SU-DHL-6 (cell line): ENCODE measurements at regions not wholly inside any gene's neighbourhood (a gene's known extent, or its start where the extent isn't known, plus 50 kb on each side); places are given as distances from the start of the nearest gene placed in this dataset.

ENCODE experiments used
- EZH2phosphoT487 ChIP-seq: fragments of 200-600 bp; sonication (generic), shearing (Covaris generic); conservative IDR thresholded peaks from 2 replicates; pipeline ENCODE4 v1.6.1; 2018; ENCODE audit warnings: mild to moderate bottlenecking, antibody characterized with exemption, low read length, moderate library complexity, mixed read lengths
- TF ChIP-seq, protein P1 (sequence below): fragments of 200-600 bp; sonication (generic); IDR thresholded peaks from one replicate; pipeline ENCODE4 v1.5.1; 2017; ENCODE audit warnings: antibody characterized with exemption, mild to moderate bottlenecking, low read length, moderate library complexity; ENCODE audit not compliant: insufficient read depth, poor library complexity, severe bottlenecking

DNA sequence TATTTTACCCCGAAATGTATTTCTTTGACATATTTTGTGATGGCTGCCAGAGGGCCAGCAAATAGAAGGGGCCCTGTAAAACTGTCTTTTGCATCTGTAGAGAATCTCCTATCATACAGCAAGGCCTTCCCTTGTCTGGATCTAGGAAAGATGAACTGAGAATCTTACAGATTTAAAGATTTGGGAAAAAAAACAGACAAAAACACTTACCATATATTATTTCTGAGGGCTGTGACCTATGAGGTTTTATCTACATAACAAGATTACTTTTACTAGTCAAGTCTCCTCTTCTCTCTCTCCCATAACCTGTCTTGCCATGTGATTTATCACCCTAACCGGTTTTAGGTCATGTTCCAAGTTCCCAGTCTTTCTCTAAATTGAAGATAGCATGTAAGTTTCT lies 599.2 kb upstream of the CDH6 start:
- TF ChIP-seq, protein P1, sequence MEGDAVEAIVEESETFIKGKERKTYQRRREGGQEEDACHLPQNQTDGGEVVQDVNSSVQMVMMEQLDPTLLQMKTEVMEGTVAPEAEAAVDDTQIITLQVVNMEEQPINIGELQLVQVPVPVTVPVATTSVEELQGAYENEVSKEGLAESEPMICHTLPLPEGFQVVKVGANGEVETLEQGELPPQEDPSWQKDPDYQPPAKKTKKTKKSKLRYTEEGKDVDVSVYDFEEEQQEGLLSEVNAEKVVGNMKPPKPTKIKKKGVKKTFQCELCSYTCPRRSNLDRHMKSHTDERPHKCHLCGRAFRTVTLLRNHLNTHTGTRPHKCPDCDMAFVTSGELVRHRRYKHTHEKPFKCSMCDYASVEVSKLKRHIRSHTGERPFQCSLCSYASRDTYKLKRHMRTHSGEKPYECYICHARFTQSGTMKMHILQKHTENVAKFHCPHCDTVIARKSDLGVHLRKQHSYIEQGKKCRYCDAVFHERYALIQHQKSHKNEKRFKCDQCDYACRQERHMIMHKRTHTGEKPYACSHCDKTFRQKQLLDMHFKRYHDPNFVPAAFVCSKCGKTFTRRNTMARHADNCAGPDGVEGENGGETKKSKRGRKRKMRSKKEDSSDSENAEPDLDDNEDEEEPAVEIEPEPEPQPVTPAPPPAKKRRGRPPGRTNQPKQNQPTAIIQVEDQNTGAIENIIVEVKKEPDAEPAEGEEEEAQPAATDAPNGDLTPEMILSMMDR, result no peak
- no peak for TF ChIP-seq EZH2phosphoT487
